GM21515 (cell line): ENCODE measurements at regions not wholly inside any gene's neighbourhood (a gene's known extent, or its start where the extent isn't known, plus 50 kb on each side); places are given as distances from the start of the nearest gene placed in this dataset.
"Not testable (repeated sequence)": the region's sequence is repeated elsewhere in the genome, so short reads cannot be mapped to it uniquely, and the experiment has no call there.

ENCODE experiments used
- ATAC-seq: cut with Tn5 transposase; IDR thresholded peaks from one replicate; pipeline ENCODE4 v1.9.1; 2021; ENCODE audit not compliant: unreplicated experiment

GRCh38 chr10:63773962-63774361 lies 252.8 kb downstream of the REEP3 start:
- ATAC-seq, result no peak

- no peak for ATAC-seq
Observed at GRCh38 chr10:63780101-63780500, 258.9 kb downstream of the REEP3 start.

- no peak for ATAC-seq
Observed at GRCh38 chr10:63781226-63781625, 260.0 kb downstream of the REEP3 start.

DNA sequence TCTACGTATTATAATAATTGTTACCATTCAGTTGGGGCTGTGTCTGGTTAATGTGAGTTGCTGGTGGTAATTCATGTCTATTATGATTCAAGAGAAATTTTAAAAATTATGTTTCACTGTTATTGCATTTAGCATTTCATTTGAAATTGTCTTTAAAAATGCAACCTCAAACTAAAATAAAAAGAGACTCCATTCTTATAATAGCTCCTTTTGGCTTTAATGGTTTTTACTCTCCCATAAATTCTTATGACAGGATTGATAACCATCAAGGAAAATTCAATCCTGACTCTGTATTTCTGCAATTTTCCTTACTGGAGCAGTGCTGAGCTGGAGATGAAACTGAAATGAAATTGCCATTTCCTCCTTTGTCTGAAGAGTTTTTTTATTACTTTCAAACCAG lies 262.7 kb downstream of the REEP3 start:
- ATAC-seq, result no peak

GRCh38 chr10:63788152-63788821 lies 267.1 kb downstream of the REEP3 start:
- ATAC-seq, result no peak

- no peak for ATAC-seq
Observed at GRCh38 chr10:63795094-63795860, 274.1 kb downstream of the REEP3 start.

GRCh38 chr10:63798599-63799498 lies 277.6 kb downstream of the REEP3 start:
- ATAC-seq, result no peak

GRCh38 chr10:63799521-63800300 lies 278.5 kb downstream of the REEP3 start:
- no peak for ATAC-seq

DNA sequence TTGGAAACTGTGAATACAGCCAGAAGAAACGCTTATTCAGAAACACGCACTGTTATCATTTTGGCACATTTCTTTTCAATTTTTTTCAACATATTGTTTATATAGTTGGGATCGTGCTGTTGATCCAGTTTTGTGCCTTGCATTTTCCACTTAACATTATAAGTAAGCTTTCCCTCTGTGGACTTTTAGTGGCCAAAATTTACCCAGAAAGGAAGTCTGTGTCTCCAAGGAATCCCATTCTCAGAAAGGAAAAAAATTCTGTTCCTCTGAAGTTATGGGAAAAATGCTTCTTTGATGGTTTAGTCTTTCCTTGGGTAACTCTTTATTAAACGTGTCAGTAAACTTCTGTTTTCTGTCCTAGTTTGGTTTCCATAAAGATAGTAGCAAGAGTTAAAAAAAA lies 280.0 kb downstream of the REEP3 start:
- no peak for ATAC-seq

- no peak for ATAC-seq
Observed at GRCh38 chr10:63806330-63806729, 285.1 kb downstream of the REEP3 start.

GRCh38 chr10:63812501-63812900 lies 291.3 kb downstream of the REEP3 start:
- no peak for ATAC-seq

DNA sequence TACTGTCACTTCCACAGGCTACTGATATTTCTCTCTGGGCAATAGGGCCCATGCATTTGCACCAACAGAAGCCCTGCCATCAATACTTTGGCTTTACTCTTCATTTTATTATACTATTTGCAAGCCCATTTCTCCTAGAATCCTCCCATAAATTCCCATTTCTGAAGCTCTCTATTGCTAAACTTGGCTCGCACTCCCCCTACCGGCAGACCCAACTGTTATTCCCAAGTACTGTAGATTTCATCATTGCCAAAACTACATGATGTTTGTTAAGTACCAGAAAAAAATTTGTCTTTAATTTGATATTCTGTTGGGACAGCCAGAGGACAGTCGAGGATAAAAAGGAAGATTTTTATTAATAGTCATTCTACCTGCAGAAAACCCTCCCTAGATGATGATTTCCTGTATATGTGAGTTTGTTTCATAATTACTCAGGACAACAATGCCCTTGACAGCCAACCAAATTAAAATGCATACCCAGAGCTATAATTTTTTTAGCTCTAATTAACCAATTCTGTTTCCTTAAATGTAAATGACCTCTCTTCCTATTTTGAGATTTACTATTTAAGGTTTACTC lies 298.6 kb downstream of the REEP3 start:
- no peak for ATAC-seq

GRCh38 chr10:63822496-63822895 lies 301.3 kb downstream of the REEP3 start:
- ATAC-seq, result no peak

GRCh38 chr10:63825111-63825510 lies 303.9 kb downstream of the REEP3 start:
- ATAC-seq, result no peak

DNA sequence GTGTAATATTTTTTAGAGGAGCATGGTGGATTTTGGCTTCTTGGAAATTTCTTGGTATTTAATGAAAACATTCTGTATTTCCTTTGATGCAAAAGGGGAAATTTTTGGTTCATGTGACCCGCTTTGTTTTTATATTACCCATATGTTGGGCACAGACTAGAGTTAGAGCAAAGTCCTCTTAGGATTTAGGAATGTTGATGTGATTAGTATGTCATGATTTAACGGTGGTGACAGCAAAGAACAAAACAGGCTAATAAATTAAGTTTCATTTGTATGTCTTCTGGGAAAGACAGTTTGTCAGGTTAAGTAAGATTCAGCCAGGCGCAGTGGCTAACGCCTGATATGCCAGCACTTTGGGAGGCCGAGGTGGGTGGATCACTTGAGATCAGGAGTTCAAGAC lies 304.6 kb downstream of the REEP3 start:
- ATAC-seq, result no peak

GRCh38 chr10:63827018-63827417 lies 305.8 kb downstream of the REEP3 start:
- not testable (repeated sequence) for ATAC-seq

GRCh38 chr10:63829020-63829419 lies 307.8 kb downstream of the REEP3 start:
- ATAC-seq, result no peak

- ATAC-seq, result no peak
Observed at GRCh38 chr10:63829573-63830149, 308.5 kb downstream of the REEP3 start.

- ATAC-seq, result no peak
Observed at GRCh38 chr10:63832686-63833085, 311.5 kb downstream of the REEP3 start.

DNA sequence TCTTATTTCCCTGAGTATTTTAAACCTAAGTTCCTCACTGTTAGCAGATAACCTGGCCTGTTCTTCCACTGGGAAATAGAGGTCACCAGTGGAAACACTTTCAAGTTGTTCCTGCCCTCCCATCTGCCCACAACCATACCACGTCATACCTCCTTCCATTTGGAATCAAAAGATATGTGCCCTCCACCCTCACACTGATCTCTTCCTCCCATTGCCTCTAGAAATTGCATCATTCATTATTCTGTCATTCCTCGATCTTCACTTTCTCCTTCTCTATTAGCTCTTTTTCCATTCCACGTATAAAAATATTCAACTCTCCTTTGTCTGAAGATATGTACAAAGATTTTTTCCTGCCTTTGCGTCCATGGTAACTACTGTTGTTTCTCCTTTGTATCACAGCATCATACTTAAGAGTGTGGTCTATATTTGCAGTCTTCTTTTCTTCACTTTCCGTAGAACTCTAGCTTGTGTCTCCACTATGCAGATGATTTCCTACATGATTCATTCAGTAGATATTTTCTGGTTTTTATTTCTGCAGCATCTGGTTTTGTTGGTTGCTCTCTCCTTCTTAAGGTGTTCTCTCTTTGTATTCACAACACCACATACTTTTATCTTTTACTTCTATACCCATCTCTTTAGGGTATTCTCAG lies 312.3 kb downstream of the REEP3 start:
- no peak for ATAC-seq
